GM12891 (cell line): ENCODE measurements at regions not wholly inside any gene's neighbourhood (a gene's known extent, or its start where the extent isn't known, plus 50 kb on each side); places are given as distances from the start of the nearest gene placed in this dataset.

Experiments
- DNase-seq: peaks from one replicate; pipeline ENCODE4 v3.0.0; 2011; ENCODE audit warnings: low spot score; ENCODE audit not compliant: insufficient read length
- FAIRE-seq: peaks from 2 replicates; lab custom pipeline; 2011; peaks lifted over from hg19 to GRCh38; lab: Jason Lieb, UNC
- PAX5 ChIP-seq: IDR thresholded peaks from 2 replicates; pipeline ENCODE4 v1.6.1; 2011; ENCODE audit warnings: low read length, moderate library complexity, mild to moderate bottlenecking; ENCODE audit not compliant: insufficient read depth, severe bottlenecking
- POLR2A ChIP-seq: IDR thresholded peaks from 2 replicates; pipeline ENCODE4 v1.6.1; 2011; ENCODE audit warnings: low read depth, low read length, control low read depth
- POLR2AphosphoS5 ChIP-seq: IDR thresholded peaks from 2 replicates; pipeline ENCODE4 v1.6.1; 2011; ENCODE audit warnings: low read depth, low read length, control low read depth
- POU2F2 ChIP-seq: IDR thresholded peaks from 2 replicates; pipeline ENCODE4 v1.6.1; 2011; ENCODE audit warnings: low read depth, mild to moderate bottlenecking, control low read depth, low read length, moderate library complexity
- SPI1 ChIP-seq: IDR thresholded peaks from 2 replicates; pipeline ENCODE4 v1.6.1; 2011; ENCODE audit warnings: low read depth, low read length, control low read depth
- TAF1 ChIP-seq: IDR thresholded peaks from 2 replicates; pipeline ENCODE4 v1.6.1; 2011; ENCODE audit warnings: low read depth, low read length, control low read depth

DNA sequence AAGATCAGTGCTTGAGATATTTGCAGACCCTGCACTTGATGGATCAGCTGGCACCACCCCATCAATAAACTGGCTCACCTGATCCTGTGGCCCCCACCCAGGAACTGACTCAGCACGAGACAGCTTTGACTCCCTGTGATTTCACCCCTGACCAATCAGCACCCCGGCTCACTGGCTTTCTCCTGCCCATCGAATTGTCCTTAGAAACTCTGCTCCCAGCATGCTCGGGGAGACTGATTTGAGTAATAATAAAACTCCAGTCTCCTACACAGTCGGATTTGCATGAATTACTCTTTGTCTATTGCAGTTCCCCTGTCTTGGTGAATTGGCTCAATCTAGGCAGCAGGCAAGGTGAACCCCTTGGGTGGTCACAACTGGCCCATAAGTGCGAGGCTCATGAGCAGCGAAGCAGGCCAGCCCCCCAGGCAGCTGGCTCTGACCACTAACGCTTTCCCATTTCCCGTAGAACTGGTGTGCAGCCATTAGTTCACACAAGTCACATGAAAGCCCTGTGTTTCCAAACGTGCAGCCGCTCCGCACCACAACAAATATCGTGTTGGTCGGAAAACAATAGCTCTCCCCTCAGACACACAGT is 79.6 kb downstream of the RSPH3 start:
- TF ChIP-seq POLR2A, result no peak
- TF ChIP-seq PAX5, result no peak
- TF ChIP-seq POU2F2, result no peak
- no peak for TF ChIP-seq POLR2AphosphoS5
- no peak for TF ChIP-seq SPI1
- TF ChIP-seq TAF1, result no peak
- DNase-seq (no peak), FAIRE-seq (no peak)

DNA sequence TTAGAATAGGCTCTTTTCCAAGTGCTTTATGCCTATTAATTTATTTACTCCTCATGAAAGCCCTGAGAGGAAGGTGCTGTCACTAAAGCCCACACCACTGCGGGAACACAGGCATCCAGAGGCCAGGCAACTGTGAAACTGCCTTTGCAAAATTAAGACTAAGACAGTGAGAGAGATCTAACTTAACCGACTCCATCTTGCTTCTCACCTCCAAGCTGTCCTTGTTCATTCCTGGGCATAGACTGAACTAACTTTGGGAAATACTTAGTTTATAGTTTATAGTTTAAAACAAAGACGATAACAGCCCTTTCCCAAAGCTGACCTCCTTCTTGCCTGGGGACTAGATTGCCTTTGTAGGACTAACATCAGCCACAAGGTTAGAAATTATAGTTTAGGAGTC is 80.1 kb downstream of the RSPH3 start:
- DNase-seq, result no peak
- TF ChIP-seq TAF1, result no peak
- TF ChIP-seq POLR2A, result no peak
- TF ChIP-seq POU2F2, result no peak
- no peak for TF ChIP-seq SPI1
- no peak for TF ChIP-seq POLR2AphosphoS5
- TF ChIP-seq PAX5, result no peak
- FAIRE-seq, result no peak

DNA sequence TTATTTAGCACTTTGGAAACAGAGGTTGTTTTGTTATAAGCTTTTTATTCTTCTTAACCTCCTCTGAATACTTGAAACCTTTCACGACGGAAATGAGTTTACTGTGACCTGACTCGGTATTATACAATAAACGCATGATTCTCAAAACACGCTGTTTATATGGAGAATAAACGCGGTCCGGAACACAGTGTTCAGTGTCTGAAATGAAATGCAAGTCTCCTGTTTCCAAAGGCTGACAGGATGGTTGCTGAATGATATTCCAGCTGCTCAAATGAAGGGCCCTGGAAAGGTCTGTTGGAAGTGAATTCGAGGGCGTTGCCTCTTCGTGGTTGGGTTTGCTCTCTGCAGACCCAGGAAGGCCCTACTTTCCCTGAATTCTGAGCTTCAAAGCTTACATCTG is 83.4 kb downstream of the RSPH3 start:
- TF ChIP-seq POLR2AphosphoS5 (no peak), POU2F2 (no peak), SPI1 (no peak)
- FAIRE-seq (no peak), DNase-seq (no peak)

DNA sequence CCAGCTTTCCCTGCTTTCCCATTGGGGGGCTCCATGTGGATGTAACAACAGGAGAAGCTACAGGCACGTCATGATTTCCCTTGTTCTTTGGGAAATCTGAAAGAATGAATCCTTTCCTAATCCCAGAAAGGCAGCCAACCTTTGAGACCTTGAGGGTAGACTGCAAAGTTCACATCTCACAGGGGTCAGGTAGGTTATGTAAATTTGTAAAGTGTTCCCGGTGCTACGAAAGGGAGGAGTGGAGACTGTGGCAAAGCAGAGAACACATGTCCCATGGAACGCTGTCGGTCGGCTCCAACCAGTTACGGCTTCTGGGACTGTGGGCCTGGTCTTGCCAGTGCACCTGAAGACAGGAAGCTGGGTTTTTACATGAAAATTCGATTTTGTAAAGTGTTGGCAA is 85.1 kb downstream of the RSPH3 start:
- TF ChIP-seq POLR2A, result no peak
- no peak for TF ChIP-seq SPI1
- TF ChIP-seq TAF1, result no peak
- TF ChIP-seq POU2F2, result no peak
- no peak for TF ChIP-seq POLR2AphosphoS5
- no peak for TF ChIP-seq PAX5
- FAIRE-seq, result no peak

DNA sequence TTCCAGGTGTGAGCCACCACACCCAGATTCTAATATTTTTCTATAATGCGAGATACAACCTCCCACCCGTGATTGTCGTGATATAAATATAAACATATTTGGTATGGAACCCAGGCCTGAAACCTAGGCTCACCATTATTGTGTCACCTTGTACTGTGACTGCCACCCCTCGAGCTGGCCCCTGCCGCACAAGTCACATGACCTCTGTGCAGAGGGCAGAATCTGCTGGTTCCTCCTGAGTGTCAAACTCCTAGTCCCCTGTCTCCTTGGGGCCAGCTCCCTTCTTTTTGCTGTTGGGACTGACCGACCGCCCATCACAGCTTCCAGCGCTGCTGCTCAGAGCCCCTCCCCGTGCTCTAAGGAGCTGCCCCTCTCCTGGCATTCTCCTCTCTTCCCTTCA is 86.4 kb downstream of the RSPH3 start:
- TF ChIP-seq PAX5 (no peak), SPI1 (no peak), TAF1 (no peak), POU2F2 (no peak), POLR2AphosphoS5 (no peak)
- no peak for FAIRE-seq

More for the DNA sequence above, 85.1 kb downstream of the RSPH3 start:
- no peak for DNase-seq

DNA sequence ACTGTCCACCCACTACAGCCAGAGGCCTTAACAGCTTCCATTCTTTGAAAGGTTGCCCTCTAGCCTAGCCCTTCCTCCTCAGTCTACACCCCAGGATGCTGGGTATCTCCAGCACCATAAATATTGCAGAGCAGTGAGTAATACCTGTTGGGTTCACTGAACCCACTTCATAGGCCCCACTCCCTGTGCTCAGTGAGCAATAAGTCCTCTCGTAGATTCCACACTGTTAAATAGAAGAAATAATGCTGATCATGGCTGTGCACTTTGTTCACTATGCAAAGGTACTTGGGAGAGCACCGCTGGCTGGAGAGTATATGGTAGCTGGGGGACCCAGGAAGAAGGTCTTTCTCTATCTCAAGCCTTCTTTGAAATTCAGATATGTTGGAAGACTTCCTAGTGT is 87.3 kb downstream of the RSPH3 start:
- DNase-seq, result no peak
- TF ChIP-seq POLR2AphosphoS5 (no peak), POLR2A (no peak)
- FAIRE-seq, result no peak

More for the DNA sequence above, 86.4 kb downstream of the RSPH3 start:
- no peak for DNase-seq

DNA sequence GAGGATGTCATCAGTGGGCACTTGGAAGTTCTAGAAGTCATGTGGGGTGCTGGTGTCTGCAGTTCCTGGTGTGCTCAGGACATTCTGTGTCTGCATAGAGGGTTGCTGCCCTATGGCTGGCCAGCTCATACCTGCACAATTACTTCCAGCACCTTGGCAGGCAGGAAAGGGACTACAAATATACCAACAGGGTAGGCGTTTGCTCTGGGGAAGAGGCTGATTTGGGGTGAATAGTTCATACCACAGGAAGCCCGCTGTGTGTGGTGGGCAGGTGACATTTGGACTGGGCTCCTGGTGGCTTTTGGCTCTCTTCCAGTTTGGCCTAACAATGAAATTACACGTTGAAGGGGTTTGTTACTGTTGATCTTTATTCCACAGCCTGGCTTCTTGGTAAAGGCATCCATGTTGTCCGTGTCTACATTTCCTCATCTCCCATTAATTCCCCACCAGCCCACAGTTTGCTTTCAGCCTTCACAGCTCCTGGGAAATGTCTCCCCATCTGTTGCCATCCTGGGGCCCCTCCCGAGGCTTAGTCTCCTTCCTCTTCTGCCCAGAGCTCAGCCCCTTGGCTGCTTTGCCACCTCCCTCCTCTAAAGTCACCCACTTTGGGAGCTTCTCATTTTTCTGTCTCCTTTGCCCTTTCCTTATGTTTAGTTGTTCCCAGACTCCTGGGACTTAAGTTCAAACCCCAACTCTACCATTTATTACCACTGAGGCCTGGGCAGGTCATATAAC is 88.1 kb downstream of the RSPH3 start:
- TF ChIP-seq SPI1, result peak; percentile 12; the same call in 1 of the 2 replicates
- no peak for TF ChIP-seq POLR2A
- peak; percentile 41; the same call in 1 of the 2 replicates for TF ChIP-seq TAF1
- peak; percentile 35; the same call in 1 of the 2 replicates for TF ChIP-seq POLR2AphosphoS5
- DNase-seq (no peak), FAIRE-seq (peak; percentile 86)

DNA sequence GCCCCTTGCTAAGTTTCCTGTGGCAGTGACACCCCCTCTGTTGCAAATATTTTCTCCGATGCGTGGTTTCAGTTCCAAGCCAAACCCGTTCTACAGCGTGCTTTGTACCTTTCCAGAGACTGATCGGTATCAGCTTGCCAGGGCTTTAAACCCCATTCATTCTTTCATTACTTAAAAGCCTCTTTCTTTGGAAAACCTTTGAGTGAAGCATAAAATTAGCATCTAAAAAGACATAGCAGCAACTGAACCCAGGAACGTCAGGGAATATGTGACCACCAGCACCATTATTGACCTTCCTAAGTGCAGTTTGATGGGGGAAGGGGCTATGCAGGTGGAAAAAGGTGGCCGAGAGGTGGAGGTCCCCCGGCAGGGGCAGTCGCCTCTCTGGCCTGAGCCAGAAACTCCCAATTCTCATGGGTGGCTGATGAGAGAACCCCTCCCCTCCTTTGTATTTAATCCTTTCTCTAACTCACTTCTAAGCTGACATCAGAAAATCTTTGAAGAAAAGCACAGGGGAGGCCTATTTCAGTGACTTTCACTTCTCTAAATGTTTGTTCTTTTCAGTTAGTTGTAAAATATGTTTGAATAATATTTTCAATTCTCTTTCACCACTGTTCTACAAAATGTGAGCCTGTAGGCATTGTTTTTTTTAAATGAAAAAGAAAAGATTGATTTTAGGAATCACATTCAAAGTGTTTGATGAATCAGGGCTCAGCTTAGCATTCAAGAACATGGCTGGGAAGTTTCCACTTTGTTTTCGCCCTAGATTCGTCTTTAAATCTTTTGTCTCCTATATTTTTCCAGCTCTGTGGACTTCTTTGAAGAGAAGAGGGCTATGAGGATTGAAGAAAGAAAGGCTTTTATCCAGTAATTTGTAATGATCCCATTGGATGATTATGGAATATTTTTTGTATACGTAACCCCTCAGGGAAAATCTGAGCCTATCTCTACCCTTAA is 89.2 kb downstream of the RSPH3 start:
- peak; percentile 43; the same call in 1 of the 2 replicates for TF ChIP-seq POLR2A
- peak; percentile 91 for TF ChIP-seq SPI1
- no peak for TF ChIP-seq PAX5
- DNase-seq (no peak), FAIRE-seq (peak; percentile 89)

DNA sequence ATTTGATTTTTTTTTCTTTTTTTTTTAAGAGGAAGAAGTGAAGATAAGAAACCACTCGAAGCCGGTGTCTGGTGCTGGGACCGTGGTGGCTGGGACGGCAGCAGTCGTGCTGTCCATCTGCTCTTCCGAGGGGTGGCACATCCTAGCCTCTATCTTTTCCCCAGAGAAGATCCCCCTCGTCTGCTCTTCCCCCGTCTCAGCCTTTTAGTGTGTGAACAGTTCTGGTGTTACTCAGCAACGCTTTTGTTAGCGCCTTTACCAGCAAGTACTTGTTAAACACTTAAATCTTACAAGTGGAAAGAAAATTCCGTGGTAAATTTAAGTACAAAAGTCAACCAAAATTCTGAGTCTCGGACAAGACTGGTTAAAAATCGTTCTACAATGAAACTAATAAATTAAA is 90.1 kb downstream of the RSPH3 start:
- no peak for TF ChIP-seq TAF1
- no peak for TF ChIP-seq SPI1
- TF ChIP-seq POLR2A, result no peak
- no peak for TF ChIP-seq POLR2AphosphoS5
- TF ChIP-seq PAX5, result no peak
- TF ChIP-seq POU2F2, result no peak
- no peak for DNase-seq
- FAIRE-seq, result no peak

DNA sequence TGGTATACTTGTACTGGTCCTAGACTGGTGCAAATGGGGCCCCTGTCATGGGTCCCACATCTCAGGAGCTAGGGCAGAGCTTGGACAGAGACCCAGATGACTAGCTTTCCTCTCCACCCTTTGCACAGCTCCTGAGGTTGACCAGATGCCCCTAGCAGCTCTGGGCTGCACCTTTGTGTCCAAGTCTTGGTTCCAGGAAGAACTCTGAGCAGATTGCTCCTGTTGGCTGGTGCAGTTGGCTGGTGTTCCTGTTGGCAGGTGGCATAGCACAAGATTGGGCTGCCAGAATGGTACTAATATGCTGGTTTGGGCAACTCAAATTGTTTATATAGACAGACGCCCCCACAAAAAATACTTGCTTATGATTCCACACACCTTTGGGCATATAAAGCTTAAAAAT is 89.4 kb upstream of the EZR start:
- no peak for TF ChIP-seq POU2F2
- TF ChIP-seq TAF1, result no peak
- TF ChIP-seq POLR2AphosphoS5, result no peak
- TF ChIP-seq POLR2A, result no peak
- no peak for TF ChIP-seq SPI1
- no peak for TF ChIP-seq PAX5
- FAIRE-seq (no peak), DNase-seq (no peak)
